Natural killer cell (primary cell): ENCODE measurements at regions not wholly inside any gene's neighbourhood (a gene's known extent, or its start where the extent isn't known, plus 50 kb on each side); places are given as distances from the start of the nearest gene placed in this dataset.

Source experiments
- ATAC-seq, 3 donors: fragments of 150-1000 bp in 2 of 3; fragments of 200-7000 bp in 1 of 3; cut with Tn5 transposase; 1 replicate in 1 of 3; 2 replicates in 2 of 3; pipeline ENCODE4 v1.10.0; 2021; ENCODE audit warnings: mild to moderate bottlenecking in 2 of 3, moderate library complexity in 2 of 3
- DNase-seq, 2 donors: peaks; one replicate each; pipeline versions ENCODE4 v3.0.0 to v3.0.0-alpha.2; 2013 to 2021; ENCODE audit warnings: mixed read lengths in 1 of 2
- H3K27ac ChIP-seq: one replicate; pipeline ENCODE4 v1.5.1; 2013; ENCODE audit warnings: mild to moderate bottlenecking, low read length
- H3K27me3 ChIP-seq: one replicate; pipeline ENCODE4 v1.6.1; 2013; ENCODE audit warnings: low read length; ENCODE audit not compliant: control insufficient read depth, insufficient read depth
- H3K36me3 ChIP-seq: one replicate; pipeline ENCODE4 v1.6.1; 2013; ENCODE audit warnings: low read length; ENCODE audit not compliant: control insufficient read depth, insufficient read depth
- H3K4me1 ChIP-seq: one replicate; pipeline ENCODE4 v1.6.1; 2013; ENCODE audit warnings: low read length; ENCODE audit not compliant: control insufficient read depth, insufficient read depth
- H3K4me3 ChIP-seq: one replicate; pipeline ENCODE4 v1.5.1; 2013; ENCODE audit warnings: low read length
- H3K9me3 ChIP-seq: one replicate; pipeline ENCODE4 v1.6.1; 2013; ENCODE audit warnings: low read length; ENCODE audit not compliant: control insufficient read depth, insufficient read depth
- H3K27ac Mint-ChIP-seq, 2 donors: one replicate each; pipeline ENCODE4 v1.8.0; 2022; ENCODE audit warnings: mild to moderate bottlenecking in 2 of 2, mixed read lengths in 2 of 2, moderate library complexity in 1 of 2
- H3K27me3 Mint-ChIP-seq, 2 donors: one replicate each; pipeline ENCODE4 v1.8.0; 2022; ENCODE audit warnings: low read depth in 2 of 2, mixed read lengths in 2 of 2
- H3K36me3 Mint-ChIP-seq: one replicate; pipeline ENCODE4 v1.8.0; 2022; ENCODE audit warnings: mixed read lengths
- H3K4me1 Mint-ChIP-seq, 2 donors: one replicate each; pipeline ENCODE4 v1.8.0; 2022; ENCODE audit warnings: mixed read lengths in 2 of 2
- H3K4me3 Mint-ChIP-seq: one replicate; pipeline ENCODE4 v1.8.0; 2022; ENCODE audit warnings: mild to moderate bottlenecking, moderate library complexity, mixed read lengths
- H3K9me3 Mint-ChIP-seq, 2 donors: one replicate each; pipeline ENCODE4 v1.8.0; 2022; ENCODE audit warnings: mixed read lengths in 2 of 2
- CTCF ChIP-seq: fragments of 200-600 bp; IDR thresholded peaks from one replicate; pipeline ENCODE4 v1.8.0; 2022; ENCODE audit warnings: antibody characterized with exemption
- WGBS: methylation state at CpG from one replicate; pipeline ENCODE4 v1.1.7; 2013; ENCODE audit warnings: missing lambda C conversion rate; ENCODE audit not compliant: insufficient coverage; 5-methylcytosine and 5-hydroxymethylcytosine counted together
- intact Hi-C: fragments of 100-400 bp; cut with micrococcal nuclease; formaldehyde crosslinking; loops from one replicate; pipeline ENCODE4 v1.14.2; 2022

DNA sequence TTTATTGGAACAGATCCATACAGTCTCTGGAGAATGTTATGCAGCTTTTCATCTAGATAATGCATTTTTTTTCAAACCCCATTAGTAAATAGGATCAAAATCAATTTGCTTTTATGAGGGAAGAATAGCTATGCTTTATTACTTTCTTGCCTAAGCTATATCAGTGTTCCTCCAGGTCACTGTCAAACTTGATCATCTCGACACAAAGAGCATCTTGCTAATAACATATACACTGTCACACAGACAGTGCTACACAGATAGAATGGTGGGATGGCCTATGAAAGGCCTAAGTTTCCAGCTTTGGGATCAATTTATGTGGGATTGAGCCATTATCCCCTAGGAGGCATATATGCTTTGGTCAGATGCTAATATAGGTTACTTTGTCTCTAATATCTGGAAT is 862.9 kb upstream of the SPRY2 start:
- H3K27me3 ChIP-seq: no peaks in the 10 kb centered on the region
- H3K4me1 ChIP-seq: no peaks in the 10 kb centered on the region
- Mint-ChIP-seq H3K27me3 (no peaks in the 10 kb centered on the region), H3K4me1 (no peaks in the 10 kb centered on the region), H3K36me3 (no peaks in the 10 kb centered on the region), H3K27ac (no peak overlapping the region), H3K4me3 (no peak overlapping the region), H3K9me3 (peaks cover 12 to 14% of the 10 kb centered on the region in 2 donors)
- no peak overlapping the region for H3K27ac ChIP-seq
- TF ChIP-seq CTCF: no peak
- no CpG with 5 or more reads among the region's 1 CpG for WGBS
- H3K36me3 ChIP-seq: no peaks in the 10 kb centered on the region
- no peak for ATAC-seq
- DNase-seq: no peak
- H3K4me3 ChIP-seq: no peak overlapping the region
- H3K9me3 ChIP-seq: no peaks in the 10 kb centered on the region
- intact Hi-C loops: no loop called here

DNA sequence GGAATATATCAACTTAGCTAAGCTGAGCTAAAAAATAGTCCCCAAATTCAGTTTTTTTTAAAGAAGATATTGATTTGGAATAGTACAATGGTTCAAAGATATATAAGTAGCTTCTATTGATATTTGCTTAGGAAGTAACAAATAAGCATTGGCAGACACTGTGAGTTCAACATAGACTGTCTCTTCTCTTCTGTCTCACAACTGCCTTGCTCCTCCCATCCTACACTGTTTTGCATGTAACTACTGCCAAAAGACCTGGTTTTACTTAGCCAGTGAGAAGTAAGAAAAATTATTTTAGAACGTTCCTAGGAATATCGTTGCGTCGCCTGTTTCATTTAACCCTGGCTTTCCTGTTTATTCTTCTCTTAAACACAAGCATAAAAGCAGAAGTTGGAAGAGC is 859.0 kb upstream of the SPRY2 start:
- Histone ChIP-seq H3K9me3 (no peaks in the 10 kb centered on the region), H3K27me3 (no peaks in the 10 kb centered on the region), H3K4me3 (no peak overlapping the region), H3K27ac (no peak overlapping the region), H3K36me3 (no peaks in the 10 kb centered on the region), H3K4me1 (no peaks in the 10 kb centered on the region)
- intact Hi-C loops: no loop called here
- ATAC-seq (no peak), DNase-seq (no peak)
- WGBS: 63% methylated on average over 4 of the region's 4 CpGs
- no peak overlapping the region for H3K27ac Mint-ChIP-seq
- no peak for TF ChIP-seq CTCF
- H3K4me3 Mint-ChIP-seq: no peak overlapping the region
- peaks cover 5 to 19% of the 10 kb centered on the region in 2 donors for H3K9me3 Mint-ChIP-seq
- H3K27me3 Mint-ChIP-seq: no peaks in the 10 kb centered on the region
- H3K36me3 Mint-ChIP-seq: no peaks in the 10 kb centered on the region
- no peaks in the 10 kb centered on the region for H3K4me1 Mint-ChIP-seq

- no peak overlapping the region for H3K27ac Mint-ChIP-seq
- H3K27me3 ChIP-seq: no peaks in the 10 kb centered on the region
- intact Hi-C loops: no loop called here
- H3K4me1 ChIP-seq: no peaks in the 10 kb centered on the region
- ATAC-seq: no peak
- no peak for TF ChIP-seq CTCF
- H3K4me3 Mint-ChIP-seq: no peak overlapping the region
- no peak for DNase-seq
- H3K4me3 ChIP-seq: no peak overlapping the region
- no peaks in the 10 kb centered on the region for H3K36me3 Mint-ChIP-seq
- H3K9me3 ChIP-seq: no peaks in the 10 kb centered on the region
- H3K27me3 Mint-ChIP-seq: no peaks in the 10 kb centered on the region
- peaks cover 15 to 25% of the 10 kb centered on the region in 2 donors for H3K9me3 Mint-ChIP-seq
- H3K27ac ChIP-seq: no peak overlapping the region
- H3K4me1 Mint-ChIP-seq: no peaks in the 10 kb centered on the region
- H3K36me3 ChIP-seq: no peaks in the 10 kb centered on the region
- WGBS: no CpG with 5 or more reads among the region's 3 CpGs
These were observed 857.0 kb upstream of the SPRY2 start for GRCh38 chr13:81197966-81198365.

DNA sequence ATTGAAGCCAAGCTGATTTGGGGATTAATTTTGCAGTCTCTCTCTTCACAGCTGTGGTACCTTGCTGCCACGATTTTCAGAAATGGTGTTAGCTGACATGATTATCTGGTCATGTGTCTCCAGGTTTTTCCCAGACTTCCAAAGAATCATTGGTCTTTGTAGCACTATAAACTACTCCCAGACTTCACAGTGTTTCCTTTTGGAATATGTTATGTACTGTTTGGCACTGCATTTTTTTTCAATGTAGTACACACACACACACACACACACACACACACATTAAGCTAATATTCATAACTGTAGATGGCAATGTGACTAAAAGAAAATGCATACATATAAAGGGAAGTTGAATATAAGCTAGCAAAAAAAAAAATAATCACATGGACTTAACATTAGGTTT is 856.6 kb upstream of the SPRY2 start:
- no peak overlapping the region for H3K4me3 Mint-ChIP-seq
- intact Hi-C loops: no loop called here
- DNase-seq: no peak
- no peaks in the 10 kb centered on the region for H3K4me1 Mint-ChIP-seq
- 40% methylated on average over 1 of the region's 1 CpG for WGBS
- Histone ChIP-seq H3K9me3 (no peaks in the 10 kb centered on the region), H3K4me1 (no peaks in the 10 kb centered on the region), H3K36me3 (no peaks in the 10 kb centered on the region), H3K27ac (no peak overlapping the region), H3K27me3 (no peaks in the 10 kb centered on the region), H3K4me3 (no peak overlapping the region)
- TF ChIP-seq CTCF: no peak
- no peaks in the 10 kb centered on the region for H3K27me3 Mint-ChIP-seq
- H3K36me3 Mint-ChIP-seq: no peaks in the 10 kb centered on the region
- no peak overlapping the region for H3K27ac Mint-ChIP-seq
- peaks cover 15 to 27% of the 10 kb centered on the region in 2 donors for H3K9me3 Mint-ChIP-seq
- no peak for ATAC-seq
